ENCODE measurements at regions not wholly inside any gene's neighbourhood (a gene's known extent, or its start where the extent isn't known, plus 50 kb on each side); places are given as distances from the start of the nearest gene placed in this dataset.

DNA sequence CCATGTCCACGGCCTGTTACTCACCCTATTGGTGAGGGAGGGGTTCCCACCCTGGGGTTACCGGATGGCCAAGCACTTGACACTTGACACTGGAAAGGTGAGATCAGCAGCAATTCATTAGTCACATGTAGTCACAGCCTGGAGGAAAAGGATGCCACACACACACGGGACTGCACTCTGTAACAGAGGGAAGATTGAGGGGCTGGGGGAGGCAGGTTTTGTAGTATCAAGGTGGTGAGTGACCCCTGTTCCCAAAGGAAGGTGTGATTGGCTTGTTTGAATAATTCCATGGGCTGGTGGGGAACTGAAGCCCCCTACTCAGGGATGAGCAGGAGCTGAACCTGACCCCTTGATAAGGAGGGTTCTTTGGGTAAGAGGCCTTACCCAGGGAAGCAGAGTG lies 96.0 kb upstream of the HELT start:
- Histone ChIP-seq H3K79me2 (ENCODE audit: control insufficient read depth, insufficient read depth, low read length) (no peaks in the 10 kb centered on the region), H2AFZ (ENCODE audit: low read depth, low read length) (no peak overlapping the region), H3K9me1 (ENCODE audit: control insufficient read depth, insufficient read depth, low read length) (no peaks in the 10 kb centered on the region), H3K36me3 (ENCODE audit: control insufficient read depth, insufficient read depth, low read length) (no peaks in the 10 kb centered on the region), H3K4me1 (replicated peaks in 1 of 2; ENCODE audit: control insufficient read depth in 2 of 2, insufficient read depth in 2 of 2, low read length in 2 of 2) (no peaks in the 10 kb centered on the region), H3K4me2 (ENCODE audit: insufficient read depth, low read length) (no peak overlapping the region), H3K9me3 (replicated peaks; ENCODE audit: control insufficient read depth, insufficient read depth, low read depth, low read length) (no peaks in the 10 kb centered on the region), H3K27me3 (ENCODE audit: control insufficient read depth in 2 of 2, insufficient read depth in 2 of 2, low read length in 2 of 2) (peaks cover 0 to 11% of the 10 kb centered on the region in 2 experiments; a peak in 2 of 5 replicates), H3K4me3 (no peak overlapping the region), H4K20me1 (replicated peaks; ENCODE audit: control insufficient read depth, insufficient read depth, low read length) (no peaks in the 10 kb centered on the region), H3K27ac (ENCODE audit: extremely low read depth, low read depth, low read length) (no peak overlapping the region), H3K9ac (ENCODE audit: insufficient read depth in 1 of 2, low read depth in 2 of 2, low read length in 2 of 2) (no peak overlapping the region)
- ChIA-PET CTCF (ENCODE audit: low intra/inter-chr PET ratio) (no interaction called here), POLR2A (no interaction called here)
- 9% methylated on average over 3 of the region's 3 CpGs for WGBS (ENCODE audit: insufficient coverage, low coverage, missing lambda C conversion rate)
- TF ChIP-seq CREB1 (IDR thresholded peaks at IDR 0.05) = no peak
- TF ChIP-seq CREB1 (CRISPR knock-in tag; IDR thresholded peaks at IDR 0.05) = no peak
- no peak for TF ChIP-seq BMI1 (IDR thresholded peaks at IDR 0.05; ENCODE audit: low read length)
- TF ChIP-seq HLTF (IDR thresholded peaks at IDR 0.05) = no peak
- no peak for TF ChIP-seq BACH1 (tag; IDR thresholded peaks at IDR 0.05)
- TF ChIP-seq, protein P1, sequence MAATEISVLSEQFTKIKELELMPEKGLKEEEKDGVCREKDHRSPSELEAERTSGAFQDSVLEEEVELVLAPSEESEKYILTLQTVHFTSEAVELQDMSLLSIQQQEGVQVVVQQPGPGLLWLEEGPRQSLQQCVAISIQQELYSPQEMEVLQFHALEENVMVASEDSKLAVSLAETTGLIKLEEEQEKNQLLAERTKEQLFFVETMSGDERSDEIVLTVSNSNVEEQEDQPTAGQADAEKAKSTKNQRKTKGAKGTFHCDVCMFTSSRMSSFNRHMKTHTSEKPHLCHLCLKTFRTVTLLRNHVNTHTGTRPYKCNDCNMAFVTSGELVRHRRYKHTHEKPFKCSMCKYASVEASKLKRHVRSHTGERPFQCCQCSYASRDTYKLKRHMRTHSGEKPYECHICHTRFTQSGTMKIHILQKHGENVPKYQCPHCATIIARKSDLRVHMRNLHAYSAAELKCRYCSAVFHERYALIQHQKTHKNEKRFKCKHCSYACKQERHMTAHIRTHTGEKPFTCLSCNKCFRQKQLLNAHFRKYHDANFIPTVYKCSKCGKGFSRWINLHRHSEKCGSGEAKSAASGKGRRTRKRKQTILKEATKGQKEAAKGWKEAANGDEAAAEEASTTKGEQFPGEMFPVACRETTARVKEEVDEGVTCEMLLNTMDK (IDR thresholded peaks at IDR 0.05; ENCODE audit: borderline replicate concordance, insufficient read depth, low read depth, low read length, poor library complexity, severe bottlenecking) = no peak
- no peak for TF ChIP-seq TEAD2 (tag; IDR thresholded peaks at IDR 0.05)
- no peak for TF ChIP-seq HNRNPK (IDR thresholded peaks at IDR 0.05; ENCODE audit: low read depth, low read length, poor library complexity, severe bottlenecking)
- no peak for DNase-seq (ENCODE audit: extremely low read depth in 1 of 4, low spot score in 3 of 4)
- no peak for FAIRE-seq
- ATAC-seq = no peak
- no TSS peak for BruUV-seq (replicated peaks)
- intact Hi-C loops (cut with micrococcal nuclease) = no loop called here
- in situ Hi-C loops (cut with MboI) = no loop called here

All from K562 (cell line).